CD14-positive monocyte (primary cell): ENCODE measurements at regions not wholly inside any gene's neighbourhood (a gene's known extent, or its start where the extent isn't known, plus 50 kb on each side); places are given as distances from the start of the nearest gene placed in this dataset.

Source experiments
- DNase-seq, 3 donors: peaks; one replicate each; pipeline ENCODE4 v3.0.0-alpha.2; 2011 to 2022
- H2AFZ ChIP-seq: 2 replicates; pipeline ENCODE4 v1.6.0; 2012; ENCODE audit warnings: mild to moderate bottlenecking, low read depth, low read length, inconsistent platforms; ENCODE audit not compliant: insufficient read depth, poor library complexity, severe bottlenecking
- H3K27ac ChIP-seq, 2 donors: 1 replicate in 1 of 2; 2 replicates in 1 of 2; pipeline ENCODE4 v1.5.1; 2012 to 2013; ENCODE audit warnings: low read length in 2 of 2, control low read depth in 1 of 2, inconsistent platforms in 1 of 2, low read depth in 1 of 2, mild to moderate bottlenecking in 1 of 2
- H3K27me3 ChIP-seq, 2 donors: one replicate each; pipeline versions ENCODE4 v1.6.0 to v1.6.1; 2011 to 2013; ENCODE audit warnings: low read length in 2 of 2; ENCODE audit not compliant: control insufficient read depth in 2 of 2, insufficient read depth in 2 of 2
- H3K36me3 ChIP-seq, 2 donors: replicated peaks in 1 of 2; 1 replicate in 1 of 2; 2 replicates in 1 of 2; pipeline versions ENCODE4 v1.5.1 to v1.6.1; 2012 to 2013; ENCODE audit warnings: low read length in 2 of 2, control low read depth in 1 of 2, inconsistent platforms in 1 of 2, mild to moderate bottlenecking in 1 of 2; ENCODE audit not compliant: insufficient read depth in 2 of 2, control insufficient read depth in 1 of 2
- H3K4me1 ChIP-seq, 2 donors: 1 replicate in 1 of 2; 2 replicates in 1 of 2; pipeline versions ENCODE4 v1.5.1 to v1.6.1; 2012 to 2013; ENCODE audit warnings: low read length in 2 of 2, control low read depth in 1 of 2, inconsistent platforms in 1 of 2, mild to moderate bottlenecking in 1 of 2, moderate library complexity in 1 of 2; ENCODE audit not compliant: insufficient read depth in 2 of 2, control insufficient read depth in 1 of 2
- H3K4me2 ChIP-seq: replicated peaks from 2 replicates; pipeline ENCODE3; 2012; ENCODE audit warnings: low read length, moderate library complexity, mild to moderate bottlenecking; ENCODE audit not compliant: poor library complexity, severe bottlenecking; ENCODE audit errors: extremely low read depth
- H3K4me3 ChIP-seq, 3 experiments: fragments of 200-600 bp in 1 of 3; sonication (generic) in 1 of 3; replicated peaks in 1 of 3; 1 replicate in 2 of 3; 2 replicates in 1 of 3; pipeline ENCODE4 v1.5.1; 2011 to 2013; ENCODE audit warnings: low read length in 3 of 3, mild to moderate bottlenecking in 3 of 3, control low read depth in 2 of 3, low read depth in 2 of 3, inconsistent platforms in 1 of 3, moderate library complexity in 1 of 3
- H3K79me2 ChIP-seq: 2 replicates; pipeline ENCODE4 v1.6.0; 2012; ENCODE audit warnings: mild to moderate bottlenecking, control low read depth, inconsistent platforms, low read length, moderate library complexity; ENCODE audit not compliant: insufficient read depth
- H3K9ac ChIP-seq: 2 replicates; pipeline ENCODE4 v1.6.0; 2017; ENCODE audit warnings: low read length, mild to moderate bottlenecking; ENCODE audit not compliant: insufficient read depth, poor library complexity, severe bottlenecking
- H3K9me3 ChIP-seq, 2 donors: replicated peaks in 1 of 2; 1 replicate in 1 of 2; 2 replicates in 1 of 2; pipeline versions ENCODE4 v1.5.1 to v1.6.1; 2012 to 2013; ENCODE audit warnings: low read length in 2 of 2, control low read depth in 1 of 2; ENCODE audit not compliant: control insufficient read depth in 1 of 2, insufficient read depth in 1 of 2
- H4K20me1 ChIP-seq: 2 replicates; pipeline ENCODE4 v1.6.0; 2012; ENCODE audit warnings: mild to moderate bottlenecking, low read length, control low read depth, moderate library complexity; ENCODE audit not compliant: insufficient read depth
- H3K27ac Mint-ChIP-seq, 7 donors: one replicate each; pipeline ENCODE4 v1.8.0; 2020; ENCODE audit warnings: mild to moderate bottlenecking in 7 of 7, mixed read lengths in 7 of 7, moderate library complexity in 6 of 7, inconsistent platforms in 2 of 7
- H3K27me3 Mint-ChIP-seq, 3 donors: one replicate each; pipeline ENCODE4 v1.8.0; 2021 to 2022; ENCODE audit warnings: low read depth in 3 of 3, mild to moderate bottlenecking in 3 of 3, mixed read lengths in 3 of 3, moderate library complexity in 3 of 3, inconsistent platforms in 1 of 3
- H3K36me3 Mint-ChIP-seq, 2 donors: one replicate each; pipeline ENCODE4 v1.8.0; 2020; ENCODE audit warnings: mixed read lengths in 2 of 2, inconsistent platforms in 1 of 2, mild to moderate bottlenecking in 1 of 2
- H3K4me1 Mint-ChIP-seq: one replicate; pipeline ENCODE4 v1.8.0; 2020; ENCODE audit warnings: mild to moderate bottlenecking, mixed read lengths
- H3K4me3 Mint-ChIP-seq, 2 donors: one replicate each; pipeline ENCODE4 v1.8.0; 2020; ENCODE audit warnings: mild to moderate bottlenecking in 2 of 2, mixed read lengths in 2 of 2, moderate library complexity in 1 of 2
- H3K9me3 Mint-ChIP-seq, 7 donors: one replicate each; pipeline ENCODE4 v1.8.0; 2020 to 2022; ENCODE audit warnings: mixed read lengths in 7 of 7, mild to moderate bottlenecking in 6 of 7, moderate library complexity in 6 of 7, inconsistent platforms in 2 of 7
- CTCF ChIP-seq: fragments of 200-600 bp; IDR thresholded peaks from one replicate; pipeline ENCODE4 v1.8.0; 2022; ENCODE audit warnings: antibody characterized with exemption, mild to moderate bottlenecking
- WGBS: methylation state at CpG from one replicate; pipeline ENCODE4 v1.1.5; 2013; ENCODE audit warnings: missing lambda C conversion rate; ENCODE audit not compliant: insufficient coverage; 5-methylcytosine and 5-hydroxymethylcytosine counted together
- intact Hi-C, 2 donors: fragments of 100-400 bp; cut with micrococcal nuclease; formaldehyde crosslinking; loops; one replicate each; pipeline versions ENCODE4 v1.15.0 to v1.15.1; 2023

- Histone ChIP-seq H3K9ac (no peak overlapping the region), H3K4me1 (no peaks in the 10 kb centered on the region), H3K27me3 (peaks cover 0 to under 1% of the 10 kb centered on the region in 2 donors), H3K9me3 (no peaks in the 10 kb centered on the region), H4K20me1 (no peaks in the 10 kb centered on the region), H3K79me2 (no peaks in the 10 kb centered on the region), H3K36me3 (no peaks in the 10 kb centered on the region), H3K27ac (no peak overlapping the region), H2AFZ (no peak overlapping the region), H3K4me2 (no peak overlapping the region), H3K4me3 (no peak overlapping the region)
- no peaks in the 10 kb centered on the region for H3K36me3 Mint-ChIP-seq
- H3K9me3 Mint-ChIP-seq, result peaks cover 0 to 8% (median 2%) of the 10 kb centered on the region in 7 donors
- no peaks in the 10 kb centered on the region for H3K4me1 Mint-ChIP-seq
- TF ChIP-seq CTCF, result no peak
- H3K27ac Mint-ChIP-seq, result no peak overlapping the region
- H3K27me3 Mint-ChIP-seq, result peaks cover 0 to 12% (median 6%) of the 10 kb centered on the region in 3 donors
- intact Hi-C loops, result no loop called here
- no peak overlapping the region for H3K4me3 Mint-ChIP-seq
- 92% methylated on average over 3 of the region's 3 CpGs for WGBS
- no peak for DNase-seq
Measured at GRCh38 chr10:14450041-14450491, 119.3 kb upstream of the FRMD4A start.

- Histone ChIP-seq H3K27me3 (peaks cover 0 to 3% of the 10 kb centered on the region in 2 donors), H3K4me3 (no peak overlapping the region), H3K9ac (no peak overlapping the region), H4K20me1 (no peaks in the 10 kb centered on the region), H3K36me3 (no peaks in the 10 kb centered on the region), H3K4me1 (no peaks in the 10 kb centered on the region), H3K79me2 (no peaks in the 10 kb centered on the region), H3K4me2 (no peak overlapping the region), H3K27ac (no peak overlapping the region), H2AFZ (no peak overlapping the region), H3K9me3 (no peaks in the 10 kb centered on the region)
- intact Hi-C loops, result no loop called here
- TF ChIP-seq CTCF, result no peak
- DNase-seq, result no peak
- 98% methylated on average over 3 of the region's 3 CpGs for WGBS
- no peak overlapping the region for H3K4me3 Mint-ChIP-seq
- H3K36me3 Mint-ChIP-seq, result no peaks in the 10 kb centered on the region
- no peak overlapping the region for H3K27ac Mint-ChIP-seq
- H3K27me3 Mint-ChIP-seq, result peaks cover 0 to 15% (median 8%) of the 10 kb centered on the region in 3 donors
- no peaks in the 10 kb centered on the region for H3K4me1 Mint-ChIP-seq
- H3K9me3 Mint-ChIP-seq, result peaks cover 0 to 8% (median 2%) of the 10 kb centered on the region in 7 donors
Measured at GRCh38 chr10:14449293-14449815, 118.6 kb upstream of the FRMD4A start.
